Neuron (in vitro differentiated cells): ENCODE measurements at regions not wholly inside any gene's neighbourhood (a gene's known extent, or its start where the extent isn't known, plus 50 kb on each side); places are given as distances from the start of the nearest gene placed in this dataset.

Experiments used
- H2AFZ ChIP-seq: one replicate; pipeline ENCODE4 v1.6.1; 2013; ENCODE audit warnings: low read depth, mild to moderate bottlenecking, inconsistent platforms, low read length, moderate library complexity
- H3K27me3 ChIP-seq: one replicate; pipeline ENCODE4 v1.6.1; 2013; ENCODE audit warnings: low read length; ENCODE audit not compliant: insufficient read depth
- H3K36me3 ChIP-seq: one replicate; pipeline ENCODE4 v1.6.1; 2013; ENCODE audit warnings: low read length; ENCODE audit not compliant: insufficient read depth
- H3K4me1 ChIP-seq: one replicate; pipeline ENCODE4 v1.6.1; 2013; ENCODE audit warnings: low read length; ENCODE audit not compliant: insufficient read depth
- H3K4me3 ChIP-seq: 2 replicates; pipeline ENCODE4 v1.5.1; 2013; ENCODE audit warnings: mild to moderate bottlenecking, low read length, moderate library complexity
- H3K9me3 ChIP-seq: one replicate; pipeline ENCODE4 v1.6.1; 2013; ENCODE audit warnings: low read length

GRCh38 chr2:145431181-145431951, 911.4 kb upstream of the ZEB2 start:
- H3K4me3 ChIP-seq: no peak overlapping the region
- H3K9me3 ChIP-seq: no peaks in the 10 kb centered on the region
- no peaks in the 10 kb centered on the region for H3K36me3 ChIP-seq
- H2AFZ ChIP-seq: no peak overlapping the region
- no peaks in the 10 kb centered on the region for H3K4me1 ChIP-seq
- H3K27me3 ChIP-seq: no peaks in the 10 kb centered on the region

DNA sequence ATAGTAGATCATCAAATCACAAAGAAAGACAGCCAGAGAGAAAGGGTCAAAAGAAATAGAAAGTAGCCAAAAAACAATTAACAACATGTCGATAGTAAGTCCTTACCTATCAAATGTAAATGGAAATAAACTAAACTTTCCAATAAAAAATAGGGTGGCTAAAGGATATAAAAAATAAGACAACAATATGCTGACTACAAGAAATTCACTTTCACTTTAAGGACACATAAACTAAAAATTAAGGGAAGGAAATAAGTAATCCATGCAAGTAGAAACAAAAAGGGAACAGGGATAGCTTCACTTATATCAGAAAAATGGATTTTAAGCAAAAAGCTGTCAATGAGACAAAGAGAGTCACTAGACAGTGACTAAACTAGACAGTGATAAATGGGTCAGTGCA, 903.9 kb upstream of the ZEB2 start:
- Histone ChIP-seq H3K9me3 (peaks cover 4% of the 10 kb centered on the region), H3K4me1 (no peaks in the 10 kb centered on the region), H3K4me3 (no peak overlapping the region), H2AFZ (no peak overlapping the region), H3K27me3 (no peaks in the 10 kb centered on the region), H3K36me3 (no peaks in the 10 kb centered on the region)

DNA sequence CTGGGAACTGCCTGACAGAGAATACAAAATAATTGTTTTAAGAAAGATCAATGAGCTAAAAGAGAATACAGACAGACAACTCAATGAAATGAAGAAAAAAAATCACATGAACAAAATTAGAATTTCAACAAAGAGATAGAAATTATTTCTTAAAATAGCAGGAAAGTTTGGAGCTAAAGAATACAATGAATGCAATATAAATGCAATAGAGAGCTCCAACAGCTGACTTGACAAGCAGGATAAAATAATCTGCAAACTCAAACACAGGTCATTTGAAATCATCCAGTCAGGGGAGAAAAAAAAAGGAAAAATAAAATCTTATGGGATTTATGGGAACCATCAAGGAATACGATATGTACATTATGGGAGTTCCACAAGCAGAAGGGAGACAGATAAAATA, 902.7 kb upstream of the ZEB2 start:
- Histone ChIP-seq H3K36me3 (no peaks in the 10 kb centered on the region), H2AFZ (no peak overlapping the region), H3K9me3 (peaks cover 4% of the 10 kb centered on the region), H3K4me1 (no peaks in the 10 kb centered on the region), H3K27me3 (no peaks in the 10 kb centered on the region), H3K4me3 (no peak overlapping the region)

DNA sequence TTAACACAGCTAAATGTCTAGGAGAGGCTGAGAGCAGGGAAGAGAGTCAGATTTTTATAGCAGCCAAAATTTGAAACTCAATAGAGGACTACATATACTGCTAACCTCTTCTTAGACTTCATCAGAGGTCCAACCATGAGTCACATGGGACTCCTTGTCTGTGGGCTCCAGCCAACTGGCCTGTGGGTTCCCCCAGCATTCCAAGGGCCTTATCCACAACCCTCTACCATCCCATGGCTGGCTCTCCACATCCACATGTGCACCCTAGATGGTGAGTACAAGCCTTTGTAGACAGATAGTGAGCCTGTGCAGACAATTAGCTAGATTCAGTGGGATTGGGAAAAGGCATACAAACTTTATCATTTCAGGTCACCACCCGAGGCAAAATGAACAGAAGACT, 901.9 kb upstream of the ZEB2 start:
- Histone ChIP-seq H3K4me1 (no peaks in the 10 kb centered on the region), H3K9me3 (peaks cover 4% of the 10 kb centered on the region), H2AFZ (no peak overlapping the region), H3K4me3 (no peak overlapping the region), H3K27me3 (no peaks in the 10 kb centered on the region), H3K36me3 (no peaks in the 10 kb centered on the region)

- peaks cover 1% of the 10 kb centered on the region for H3K9me3 ChIP-seq
- no peaks in the 10 kb centered on the region for H3K36me3 ChIP-seq
- no peaks in the 10 kb centered on the region for H3K4me1 ChIP-seq
- no peak overlapping the region for H2AFZ ChIP-seq
- H3K27me3 ChIP-seq: no peaks in the 10 kb centered on the region
- no peak overlapping the region for H3K4me3 ChIP-seq
Measured at GRCh38 chr2:145416640-145417039, 896.7 kb upstream of the ZEB2 start.

GRCh38 chr2:145415151-145415550, 895.2 kb upstream of the ZEB2 start:
- H3K4me3 ChIP-seq: no peak overlapping the region
- no peaks in the 10 kb centered on the region for H3K36me3 ChIP-seq
- no peaks in the 10 kb centered on the region for H3K4me1 ChIP-seq
- H2AFZ ChIP-seq: no peak overlapping the region
- no peaks in the 10 kb centered on the region for H3K27me3 ChIP-seq
- H3K9me3 ChIP-seq: no peaks in the 10 kb centered on the region

- Histone ChIP-seq H3K36me3 (no peaks in the 10 kb centered on the region), H3K27me3 (no peaks in the 10 kb centered on the region), H3K4me3 (no peak overlapping the region), H2AFZ (no peak overlapping the region), H3K9me3 (no peaks in the 10 kb centered on the region), H3K4me1 (no peaks in the 10 kb centered on the region)
Measured at GRCh38 chr2:145413261-145414030, 893.5 kb upstream of the ZEB2 start.

- H3K4me1 ChIP-seq: no peaks in the 10 kb centered on the region
- H3K27me3 ChIP-seq: no peaks in the 10 kb centered on the region
- no peak overlapping the region for H3K4me3 ChIP-seq
- no peaks in the 10 kb centered on the region for H3K9me3 ChIP-seq
- no peaks in the 10 kb centered on the region for H3K36me3 ChIP-seq
- no peak overlapping the region for H2AFZ ChIP-seq
Measured at GRCh38 chr2:145412155-145412554, 892.2 kb upstream of the ZEB2 start.

GRCh38 chr2:145411493-145411892, 891.6 kb upstream of the ZEB2 start:
- Histone ChIP-seq H3K9me3 (no peaks in the 10 kb centered on the region), H3K4me3 (no peak overlapping the region), H2AFZ (no peak overlapping the region), H3K4me1 (no peaks in the 10 kb centered on the region), H3K27me3 (no peaks in the 10 kb centered on the region), H3K36me3 (no peaks in the 10 kb centered on the region)

DNA sequence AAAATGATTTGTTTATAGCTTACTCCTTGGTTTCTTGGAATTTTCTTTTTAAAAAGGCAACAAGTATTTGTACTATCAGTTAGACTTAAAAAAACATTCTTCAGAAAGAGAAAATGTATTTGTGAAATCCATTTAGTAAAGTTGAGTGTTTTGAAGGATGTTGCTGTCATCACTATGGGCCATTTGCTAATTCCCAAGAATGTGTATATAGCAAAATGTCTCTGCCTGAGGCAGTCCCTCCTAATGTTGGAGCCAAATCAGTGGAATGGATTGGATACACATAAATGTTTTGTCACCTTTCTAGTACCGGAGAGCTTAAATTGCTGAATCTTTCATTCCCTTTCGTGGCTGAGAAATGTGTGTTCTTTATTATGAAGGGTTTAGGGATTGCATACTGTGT, 890.2 kb upstream of the ZEB2 start:
- H3K4me3 ChIP-seq: no peak overlapping the region
- H2AFZ ChIP-seq: no peak overlapping the region
- H3K27me3 ChIP-seq: no peaks in the 10 kb centered on the region
- no peaks in the 10 kb centered on the region for H3K4me1 ChIP-seq
- H3K36me3 ChIP-seq: no peaks in the 10 kb centered on the region
- H3K9me3 ChIP-seq: no peaks in the 10 kb centered on the region

DNA sequence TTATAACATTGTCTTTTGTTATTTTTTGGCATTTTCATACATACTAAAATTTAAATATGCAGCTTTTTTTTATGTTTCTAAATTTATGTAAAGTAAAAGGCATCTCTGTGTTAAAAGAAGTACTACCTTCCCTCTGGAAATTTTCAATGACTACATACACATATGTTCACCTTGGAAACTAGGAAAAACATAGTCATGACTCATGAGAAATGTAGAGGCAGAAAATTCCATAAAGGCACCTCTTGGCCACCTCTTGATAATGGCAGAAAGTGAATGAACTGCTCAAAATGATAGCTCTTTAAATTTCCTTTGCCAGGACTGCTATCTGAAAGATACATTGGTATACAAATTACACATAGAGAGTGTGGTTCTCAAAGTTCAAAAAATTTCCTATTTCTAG, 889.1 kb upstream of the ZEB2 start:
- H3K9me3 ChIP-seq: no peaks in the 10 kb centered on the region
- H3K4me1 ChIP-seq: no peaks in the 10 kb centered on the region
- H2AFZ ChIP-seq: no peak overlapping the region
- H3K36me3 ChIP-seq: no peaks in the 10 kb centered on the region
- no peak overlapping the region for H3K4me3 ChIP-seq
- no peaks in the 10 kb centered on the region for H3K27me3 ChIP-seq

- H3K4me3 ChIP-seq: no peak overlapping the region
- H3K27me3 ChIP-seq: no peaks in the 10 kb centered on the region
- H3K9me3 ChIP-seq: no peaks in the 10 kb centered on the region
- H3K4me1 ChIP-seq: no peaks in the 10 kb centered on the region
- no peak overlapping the region for H2AFZ ChIP-seq
- H3K36me3 ChIP-seq: no peaks in the 10 kb centered on the region
Measured at GRCh38 chr2:145404690-145405089, 884.8 kb upstream of the ZEB2 start.

- H3K4me3 ChIP-seq: no peak overlapping the region
Measured at GRCh38 chr2:145402706-145403277, 882.9 kb upstream of the ZEB2 start.

More at GRCh38 chr2:145402706-145403277, 882.9 kb upstream of the ZEB2 start:
- Histone ChIP-seq H2AFZ (no peak overlapping the region), H3K27me3 (no peaks in the 10 kb centered on the region), H3K9me3 (no peaks in the 10 kb centered on the region), H3K36me3 (no peaks in the 10 kb centered on the region), H3K4me1 (no peaks in the 10 kb centered on the region)
